Testis (tissue), 2 donors: ENCODE measurements at regions not wholly inside any gene's neighbourhood (a gene's known extent, or its start where the extent isn't known, plus 50 kb on each side); places are given as distances from the start of the nearest gene placed in this dataset.

Experiments
- DNase-seq: peaks from one replicate; pipeline ENCODE4 v3.0.0-alpha.2; 2019
- H3K27ac ChIP-seq, 2 donors: fragments of 200-600 bp; sonication (generic); one replicate each; pipeline ENCODE4 v1.5.1; 2019
- H3K27me3 ChIP-seq: fragments of 200-600 bp; sonication (generic); one replicate; pipeline ENCODE4 v1.5.1; 2019
- H3K36me3 ChIP-seq: fragments of 200-600 bp; sonication (generic); one replicate; pipeline ENCODE4 v1.5.1; 2017; ENCODE audit warnings: low read depth; ENCODE audit errors: missing control alignments
- H3K4me1 ChIP-seq: fragments of 200-600 bp; sonication (generic); one replicate; pipeline ENCODE4 v1.5.1; 2019
- H3K4me3 ChIP-seq, 2 donors: fragments of 200-600 bp; sonication (generic); one replicate each; pipeline ENCODE4 v1.5.1; 2017 to 2019
- H3K9me3 ChIP-seq: fragments of 200-600 bp; sonication (generic); one replicate; pipeline ENCODE4 v1.5.1; 2017
- POLR2A ChIP-seq: fragments of 450-650 bp; IDR thresholded peaks from one replicate; pipeline ENCODE4 v1.6.1; 2017; ENCODE audit warnings: antibody characterized with exemption, mild to moderate bottlenecking, moderate library complexity
- WGBS, 2 donors: methylation state at CpG; one replicate each; pipeline ENCODE4 v1.1.5; 2018; 5-methylcytosine and 5-hydroxymethylcytosine counted together
- intact Hi-C: fragments of 100-400 bp; cut with DNase I; formaldehyde crosslinking; loops from one replicate; pipeline ENCODE4 v1.15.1; 2023; ENCODE audit warnings: low total_unique reads
- TF ChIP-seq, protein P1 (sequence below), 3 experiments: fragments of 450-650 bp in 2 of 3; fragments of 200-600 bp in 1 of 3; sonication (generic) in 1 of 3; IDR thresholded peaks; one replicate each; pipeline ENCODE4 v1.5.1; 2016 to 2019; ENCODE audit warnings: antibody characterized with exemption in 3 of 3, mild to moderate bottlenecking in 2 of 3, moderate library complexity in 1 of 3

DNA sequence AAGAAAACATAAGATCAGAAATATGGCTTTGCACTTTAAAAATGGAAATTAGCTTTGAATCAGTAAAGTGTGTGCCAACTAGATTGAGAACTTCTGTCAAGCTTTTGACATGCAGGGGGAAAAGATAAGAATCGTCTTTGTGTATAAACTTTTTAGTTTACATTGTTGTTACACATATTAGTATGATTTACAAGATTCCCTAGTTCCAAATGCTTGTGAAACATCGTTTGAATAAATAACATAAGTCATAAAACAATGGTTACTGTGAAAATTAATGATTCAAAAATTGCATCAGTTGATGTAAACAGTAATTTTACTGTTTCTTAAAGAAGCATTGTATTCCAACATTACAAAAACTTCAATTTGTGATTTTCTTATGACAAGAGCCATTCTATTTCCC, 207.6 kb upstream of the MTPN start:
- intact Hi-C loops = no loop called here
- H3K4me3 ChIP-seq = no peak overlapping the region
- WGBS, 2 donors = 67 to 70% methylated on average over 2 of the region's 2 CpGs
- no peak overlapping the region for H3K27ac ChIP-seq
- no peaks in the 10 kb centered on the region for H3K36me3 ChIP-seq
- peaks cover 4% of the 10 kb centered on the region for H3K4me1 ChIP-seq
- no peaks in the 10 kb centered on the region for H3K27me3 ChIP-seq
- DNase-seq = no peak
- TF ChIP-seq, protein P1, sequence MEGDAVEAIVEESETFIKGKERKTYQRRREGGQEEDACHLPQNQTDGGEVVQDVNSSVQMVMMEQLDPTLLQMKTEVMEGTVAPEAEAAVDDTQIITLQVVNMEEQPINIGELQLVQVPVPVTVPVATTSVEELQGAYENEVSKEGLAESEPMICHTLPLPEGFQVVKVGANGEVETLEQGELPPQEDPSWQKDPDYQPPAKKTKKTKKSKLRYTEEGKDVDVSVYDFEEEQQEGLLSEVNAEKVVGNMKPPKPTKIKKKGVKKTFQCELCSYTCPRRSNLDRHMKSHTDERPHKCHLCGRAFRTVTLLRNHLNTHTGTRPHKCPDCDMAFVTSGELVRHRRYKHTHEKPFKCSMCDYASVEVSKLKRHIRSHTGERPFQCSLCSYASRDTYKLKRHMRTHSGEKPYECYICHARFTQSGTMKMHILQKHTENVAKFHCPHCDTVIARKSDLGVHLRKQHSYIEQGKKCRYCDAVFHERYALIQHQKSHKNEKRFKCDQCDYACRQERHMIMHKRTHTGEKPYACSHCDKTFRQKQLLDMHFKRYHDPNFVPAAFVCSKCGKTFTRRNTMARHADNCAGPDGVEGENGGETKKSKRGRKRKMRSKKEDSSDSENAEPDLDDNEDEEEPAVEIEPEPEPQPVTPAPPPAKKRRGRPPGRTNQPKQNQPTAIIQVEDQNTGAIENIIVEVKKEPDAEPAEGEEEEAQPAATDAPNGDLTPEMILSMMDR (IDR thresholded peaks at IDR 0.05) = no peak
- TF ChIP-seq POLR2A = no peak
- no peaks in the 10 kb centered on the region for H3K9me3 ChIP-seq

- TF ChIP-seq, protein P1 (IDR thresholded peaks at IDR 0.05) = peak in 2 of 3 experiments; percentile 18 to 39
- no peak for TF ChIP-seq POLR2A
- Histone ChIP-seq H3K4me3 (no peak overlapping the region), H3K4me1 (peaks cover 4% of the 10 kb centered on the region), H3K27ac (no peak overlapping the region), H3K27me3 (no peaks in the 10 kb centered on the region), H3K9me3 (no peaks in the 10 kb centered on the region), H3K36me3 (no peaks in the 10 kb centered on the region)
- intact Hi-C loops = no loop called here
- 51 to 54% methylated on average over 2 of the region's 2 CpGs for WGBS, 2 donors
- no peak for DNase-seq
Measured at GRCh38 chr7:136183981-136184380, 206.8 kb upstream of the MTPN start.

GRCh38 chr7:136180984-136181383, 203.8 kb upstream of the MTPN start:
- Histone ChIP-seq H3K4me3 (no peak overlapping the region), H3K27ac (no peak overlapping the region), H3K36me3 (no peaks in the 10 kb centered on the region), H3K9me3 (no peaks in the 10 kb centered on the region), H3K4me1 (no peaks in the 10 kb centered on the region), H3K27me3 (no peaks in the 10 kb centered on the region)
- TF ChIP-seq POLR2A = no peak
- TF ChIP-seq, protein P1 (IDR thresholded peaks at IDR 0.05) = no peak
- intact Hi-C loops = no loop called here
- WGBS, 2 donors = 82 to 84% methylated on average over 7 of the region's 7 CpGs
- no peak for DNase-seq

GRCh38 chr7:136179851-136180721, 202.9 kb upstream of the MTPN start:
- no peaks in the 10 kb centered on the region for H3K36me3 ChIP-seq
- no peak overlapping the region for H3K27ac ChIP-seq
- no peaks in the 10 kb centered on the region for H3K9me3 ChIP-seq
- WGBS, 2 donors = 69 to 75% methylated on average over 5 of the region's 5 CpGs
- intact Hi-C loops = no loop called here
- H3K4me3 ChIP-seq = no peak overlapping the region
- no peaks in the 10 kb centered on the region for H3K27me3 ChIP-seq
- no peaks in the 10 kb centered on the region for H3K4me1 ChIP-seq
- no peak for DNase-seq
- no peak for TF ChIP-seq POLR2A
- TF ChIP-seq, protein P1 (IDR thresholded peaks at IDR 0.05) = no peak

DNA sequence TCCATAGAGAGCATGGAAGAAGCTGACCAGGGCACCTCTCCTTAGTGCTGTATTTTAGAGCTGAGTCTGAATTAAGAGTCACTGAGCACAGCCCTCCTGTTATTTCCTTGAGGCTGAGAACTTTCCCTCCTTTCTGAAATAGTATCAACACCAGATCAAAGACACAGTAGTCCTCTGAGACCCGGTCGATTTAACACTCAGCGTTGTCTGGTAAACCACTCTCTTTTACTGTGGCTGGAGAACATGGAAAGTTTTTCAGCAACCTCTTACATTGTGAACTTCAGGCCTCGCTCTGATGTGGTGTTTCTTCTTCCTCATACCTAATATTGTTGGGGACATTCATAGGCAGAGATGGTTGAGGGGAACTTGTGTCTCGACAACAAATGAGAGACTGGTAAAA, 202.0 kb upstream of the MTPN start:
- no peak for DNase-seq
- Histone ChIP-seq H3K27me3 (no peaks in the 10 kb centered on the region), H3K4me3 (no peak overlapping the region), H3K9me3 (no peaks in the 10 kb centered on the region), H3K36me3 (no peaks in the 10 kb centered on the region), H3K4me1 (peaks cover 3% of the 10 kb centered on the region), H3K27ac (no peak overlapping the region)
- 84 to 86% methylated on average over 5 of the region's 5 CpGs for WGBS, 2 donors
- TF ChIP-seq POLR2A = no peak
- TF ChIP-seq, protein P1 (IDR thresholded peaks at IDR 0.05) = no peak
- intact Hi-C loops = no loop called here
